AG10803 (cell line): ENCODE measurements at regions not wholly inside any gene's neighbourhood (a gene's known extent, or its start where the extent isn't known, plus 50 kb on each side); places are given as distances from the start of the nearest gene placed in this dataset.

Experiments
- DNase-seq: peaks from one replicate; pipeline ENCODE4 v3.0.0; 2010; ENCODE audit warnings: low read depth
- H3K4me3 ChIP-seq: 2 replicates; pipeline ENCODE4 v1.5.1; 2011; ENCODE audit warnings: mild to moderate bottlenecking, low read length, control low read depth
- CTCF ChIP-seq: conservative IDR thresholded peaks from 2 replicates; pipeline ENCODE4 v1.5.1; 2011; ENCODE audit warnings: mild to moderate bottlenecking, low read length, control low read depth, inconsistent platforms

GRCh38 chr9:119523508-119523907 is 154.3 kb upstream of the BRINP1 start:
- no peak overlapping the region for H3K4me3 ChIP-seq
- DNase-seq: no peak
- no peak for TF ChIP-seq CTCF

- no peak for DNase-seq
- TF ChIP-seq CTCF: no peak
- H3K4me3 ChIP-seq: no peak overlapping the region
Observed at GRCh38 chr9:119522381-119522780, 153.1 kb upstream of the BRINP1 start.

GRCh38 chr9:119509291-119509905 is 140.2 kb upstream of the BRINP1 start:
- no peak for TF ChIP-seq CTCF
- DNase-seq: no peak
- no peak overlapping the region for H3K4me3 ChIP-seq

- no peak for DNase-seq
- H3K4me3 ChIP-seq: no peak overlapping the region
- TF ChIP-seq CTCF: no peak
Observed at GRCh38 chr9:119501374-119501773, 132.1 kb upstream of the BRINP1 start.

- DNase-seq: no peak
- H3K4me3 ChIP-seq: no peak overlapping the region
- TF ChIP-seq CTCF: no peak
Observed at GRCh38 chr9:119500072-119500771, 131.0 kb upstream of the BRINP1 start.

GRCh38 chr9:119487118-119487827 is 118.0 kb upstream of the BRINP1 start:
- H3K4me3 ChIP-seq: no peak overlapping the region
- no peak for TF ChIP-seq CTCF
- DNase-seq: no peak
